Ishikawa (cell line): ENCODE measurements at regions not wholly inside any gene's neighbourhood (a gene's known extent, or its start where the extent isn't known, plus 50 kb on each side); places are given as distances from the start of the nearest gene placed in this dataset.

Source experiments
- CREB1 ChIP-seq: IDR thresholded peaks from 2 replicates; pipeline ENCODE4 v1.6.1; 2012; ENCODE audit warnings: low read depth
- EP300 ChIP-seq: IDR thresholded peaks from 2 replicates; pipeline ENCODE4 v1.6.1; 2012; ENCODE audit warnings: borderline replicate concordance
- FOXM1 ChIP-seq: IDR thresholded peaks from 2 replicates; pipeline ENCODE4 v1.6.1; 2012; ENCODE audit warnings: low read depth, borderline replicate concordance
- MAX ChIP-seq: IDR thresholded peaks from 2 replicates; pipeline ENCODE4 v1.6.1; 2012
- RAD21 ChIP-seq: IDR thresholded peaks from 2 replicates; pipeline ENCODE4 v1.6.1; 2012; ENCODE audit warnings: low read depth
- TAF1 ChIP-seq: IDR thresholded peaks from 2 replicates; pipeline ENCODE4 v1.6.1; 2012; ENCODE audit warnings: low read depth, mild to moderate bottlenecking
- TF ChIP-seq, protein P1 (sequence below): IDR thresholded peaks from 2 replicates; pipeline ENCODE4 v1.6.1; 2012; ENCODE audit warnings: low read depth, mild to moderate bottlenecking

- no peak for TF ChIP-seq CREB1
- TF ChIP-seq FOXM1, result no peak
- TF ChIP-seq TAF1, result no peak
- TF ChIP-seq, protein P1, sequence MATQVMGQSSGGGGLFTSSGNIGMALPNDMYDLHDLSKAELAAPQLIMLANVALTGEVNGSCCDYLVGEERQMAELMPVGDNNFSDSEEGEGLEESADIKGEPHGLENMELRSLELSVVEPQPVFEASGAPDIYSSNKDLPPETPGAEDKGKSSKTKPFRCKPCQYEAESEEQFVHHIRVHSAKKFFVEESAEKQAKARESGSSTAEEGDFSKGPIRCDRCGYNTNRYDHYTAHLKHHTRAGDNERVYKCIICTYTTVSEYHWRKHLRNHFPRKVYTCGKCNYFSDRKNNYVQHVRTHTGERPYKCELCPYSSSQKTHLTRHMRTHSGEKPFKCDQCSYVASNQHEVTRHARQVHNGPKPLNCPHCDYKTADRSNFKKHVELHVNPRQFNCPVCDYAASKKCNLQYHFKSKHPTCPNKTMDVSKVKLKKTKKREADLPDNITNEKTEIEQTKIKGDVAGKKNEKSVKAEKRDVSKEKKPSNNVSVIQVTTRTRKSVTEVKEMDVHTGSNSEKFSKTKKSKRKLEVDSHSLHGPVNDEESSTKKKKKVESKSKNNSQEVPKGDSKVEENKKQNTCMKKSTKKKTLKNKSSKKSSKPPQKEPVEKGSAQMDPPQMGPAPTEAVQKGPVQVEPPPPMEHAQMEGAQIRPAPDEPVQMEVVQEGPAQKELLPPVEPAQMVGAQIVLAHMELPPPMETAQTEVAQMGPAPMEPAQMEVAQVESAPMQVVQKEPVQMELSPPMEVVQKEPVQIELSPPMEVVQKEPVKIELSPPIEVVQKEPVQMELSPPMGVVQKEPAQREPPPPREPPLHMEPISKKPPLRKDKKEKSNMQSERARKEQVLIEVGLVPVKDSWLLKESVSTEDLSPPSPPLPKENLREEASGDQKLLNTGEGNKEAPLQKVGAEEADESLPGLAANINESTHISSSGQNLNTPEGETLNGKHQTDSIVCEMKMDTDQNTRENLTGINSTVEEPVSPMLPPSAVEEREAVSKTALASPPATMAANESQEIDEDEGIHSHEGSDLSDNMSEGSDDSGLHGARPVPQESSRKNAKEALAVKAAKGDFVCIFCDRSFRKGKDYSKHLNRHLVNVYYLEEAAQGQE, result no peak
- TF ChIP-seq MAX, result no peak
- no peak for TF ChIP-seq RAD21
- no peak for TF ChIP-seq EP300
Measured at GRCh38 chr9:118156846-118157245, 452.6 kb downstream of the TLR4 start.
